Esophagus muscularis mucosa (tissue), 3 donors: ENCODE measurements at regions not wholly inside any gene's neighbourhood (a gene's known extent, or its start where the extent isn't known, plus 50 kb on each side); places are given as distances from the start of the nearest gene placed in this dataset.

Experiments
- CTCF ChIP-seq, 3 experiments: fragments of 200-600 bp in 2 of 3; fragments of 450-650 bp in 1 of 3; sonication (generic) in 2 of 3; IDR thresholded peaks; one replicate each; pipeline ENCODE4 v1.5.1; 2017 to 2019; ENCODE audit warnings: antibody characterized with exemption in 3 of 3, mild to moderate bottlenecking in 2 of 3, moderate library complexity in 1 of 3
- EP300 ChIP-seq: sonication (generic); formaldehyde crosslinking; IDR thresholded peaks from one replicate; pipeline ENCODE4 v1.6.1; 2017; ENCODE audit warnings: antibody characterized with exemption

- TF ChIP-seq CTCF (IDR thresholded peaks at IDR 0.05) (no peak), EP300 (no peak)
Measured at GRCh38 chr15:98051734-98052133, 91.2 kb downstream of the ARRDC4 start.
